Activated CD4-positive, alpha-beta T cell treated with anti-CD3 and anti-CD28 coated beads, Interleukin-2, amount 10 ng/mL, durations not matched to agents 7 days and 5 days (primary cell): ENCODE measurements at regions not wholly inside any gene's neighbourhood (a gene's known extent, or its start where the extent isn't known, plus 50 kb on each side); places are given as distances from the start of the nearest gene placed in this dataset.
"Not testable (repeated sequence)": the region's sequence is repeated elsewhere in the genome, so short reads cannot be mapped to it uniquely, and the experiment has no call there.

Experiments
- CTCF ChIA-PET: fragments of 350-600 bp; sonication (Branson Sonifier 250); formaldehyde crosslinking; loops from one replicate; lab custom pipeline; 2021; ENCODE audit warnings: antibody characterized with exemption; lab: Charles Lee
- POLR2A ChIA-PET: fragments of 350-600 bp; sonication (Branson Sonifier 250); formaldehyde crosslinking; loops from one replicate; lab custom pipeline; 2021; ENCODE audit warnings: antibody characterized with exemption; lab: Charles Lee
- DNase-seq: peaks from one replicate; pipeline ENCODE4 v3.0.0-alpha.2; 2020
- H3K27ac Mint-ChIP-seq: one replicate; pipeline ENCODE4 v1.8.0; 2021; ENCODE audit warnings: mild to moderate bottlenecking, moderate library complexity, mixed read lengths
- H3K27me3 Mint-ChIP-seq: one replicate; pipeline ENCODE4 v1.8.0; 2021; ENCODE audit warnings: mixed read lengths
- H3K36me3 Mint-ChIP-seq: one replicate; pipeline ENCODE4 v1.8.0; 2021; ENCODE audit warnings: low read depth, mixed read lengths
- H3K4me1 Mint-ChIP-seq: one replicate; pipeline ENCODE4 v1.8.0; 2021; ENCODE audit warnings: mixed read lengths
- H3K4me3 Mint-ChIP-seq: one replicate; pipeline ENCODE4 v1.8.0; 2021; ENCODE audit warnings: mild to moderate bottlenecking, moderate library complexity, mixed read lengths
- H3K9me3 Mint-ChIP-seq: one replicate; pipeline ENCODE4 v1.8.0; 2021; ENCODE audit warnings: mixed read lengths

GRCh38 chr3:125779276-125779675 is 184.0 kb upstream of the OSBPL11 start:
- CTCF ChIA-PET, H3K36me3 Mint-ChIP-seq, H3K4me1 Mint-ChIP-seq, H3K27ac Mint-ChIP-seq, H3K4me3 Mint-ChIP-seq, H3K27me3 Mint-ChIP-seq, POLR2A ChIA-PET, H3K9me3 Mint-ChIP-seq, DNase-seq: not testable (repeated sequence)

GRCh38 chr3:125779918-125780317 is 184.6 kb upstream of the OSBPL11 start:
- H3K36me3 Mint-ChIP-seq, H3K27me3 Mint-ChIP-seq, DNase-seq, H3K9me3 Mint-ChIP-seq, H3K4me1 Mint-ChIP-seq, POLR2A ChIA-PET, H3K27ac Mint-ChIP-seq, H3K4me3 Mint-ChIP-seq, CTCF ChIA-PET: not testable (repeated sequence)

- H3K27ac Mint-ChIP-seq, H3K9me3 Mint-ChIP-seq, H3K4me3 Mint-ChIP-seq, H3K36me3 Mint-ChIP-seq, CTCF ChIA-PET, H3K4me1 Mint-ChIP-seq, H3K27me3 Mint-ChIP-seq, DNase-seq, POLR2A ChIA-PET: not testable (repeated sequence)
Observed at GRCh38 chr3:125781678-125782077, 186.4 kb upstream of the OSBPL11 start.

GRCh38 chr3:125790312-125790711 is 178.7 kb upstream of the ROPN1B start:
- H3K27me3 Mint-ChIP-seq = peaks cover 25% of the 10 kb centered on the region
- H3K4me1 Mint-ChIP-seq, H3K27ac Mint-ChIP-seq, H3K4me3 Mint-ChIP-seq, CTCF ChIA-PET, POLR2A ChIA-PET, H3K36me3 Mint-ChIP-seq, DNase-seq, H3K9me3 Mint-ChIP-seq: not testable (repeated sequence)

- CTCF ChIA-PET, H3K4me1 Mint-ChIP-seq, H3K9me3 Mint-ChIP-seq, H3K4me3 Mint-ChIP-seq, DNase-seq, H3K27ac Mint-ChIP-seq, H3K36me3 Mint-ChIP-seq, POLR2A ChIA-PET: not testable (repeated sequence)
- H3K27me3 Mint-ChIP-seq = peaks cover 23% of the 10 kb centered on the region
Observed at GRCh38 chr3:125791021-125791420, 178.0 kb upstream of the ROPN1B start.

- H3K36me3 Mint-ChIP-seq, H3K27me3 Mint-ChIP-seq, H3K4me3 Mint-ChIP-seq, POLR2A ChIA-PET, H3K27ac Mint-ChIP-seq, H3K4me1 Mint-ChIP-seq, CTCF ChIA-PET, DNase-seq: not testable (repeated sequence)
- H3K9me3 Mint-ChIP-seq = peaks cover 33% of the 10 kb centered on the region
Observed at GRCh38 chr3:125810010-125810409, 159.0 kb upstream of the ROPN1B start.

- POLR2A ChIA-PET, H3K36me3 Mint-ChIP-seq, H3K4me3 Mint-ChIP-seq, H3K27me3 Mint-ChIP-seq, H3K4me1 Mint-ChIP-seq, CTCF ChIA-PET, H3K9me3 Mint-ChIP-seq, H3K27ac Mint-ChIP-seq: not testable (repeated sequence)
- peak; percentile 13 for DNase-seq
Observed at GRCh38 chr3:125822175-125822574, 146.8 kb upstream of the ROPN1B start.

GRCh38 chr3:125831005-125831750 is 137.8 kb upstream of the ROPN1B start:
- H3K4me3 Mint-ChIP-seq, H3K36me3 Mint-ChIP-seq, H3K27me3 Mint-ChIP-seq, H3K4me1 Mint-ChIP-seq, POLR2A ChIA-PET, H3K27ac Mint-ChIP-seq, DNase-seq, CTCF ChIA-PET: not testable (repeated sequence)
- peaks cover 20% of the 10 kb centered on the region for H3K9me3 Mint-ChIP-seq

GRCh38 chr3:125835562-125835961 is 133.4 kb upstream of the ROPN1B start:
- POLR2A ChIA-PET, H3K27me3 Mint-ChIP-seq, CTCF ChIA-PET, DNase-seq, H3K9me3 Mint-ChIP-seq, H3K27ac Mint-ChIP-seq, H3K4me1 Mint-ChIP-seq, H3K4me3 Mint-ChIP-seq, H3K36me3 Mint-ChIP-seq: not testable (repeated sequence)

- peak; percentile 23 for DNase-seq
- H3K9me3 Mint-ChIP-seq, H3K4me3 Mint-ChIP-seq, H3K36me3 Mint-ChIP-seq, CTCF ChIA-PET, H3K27me3 Mint-ChIP-seq, H3K4me1 Mint-ChIP-seq, POLR2A ChIA-PET: not testable (repeated sequence)
- peak overlapping the region; percentile 78 for H3K27ac Mint-ChIP-seq
Observed at GRCh38 chr3:125836011-125836551, 132.9 kb upstream of the ROPN1B start.

- H3K27ac Mint-ChIP-seq = peak overlapping the region; percentile 78
- CTCF ChIA-PET, H3K27me3 Mint-ChIP-seq, H3K4me1 Mint-ChIP-seq, H3K9me3 Mint-ChIP-seq, DNase-seq, H3K4me3 Mint-ChIP-seq, POLR2A ChIA-PET, H3K36me3 Mint-ChIP-seq: not testable (repeated sequence)
Observed at GRCh38 chr3:125836786-125837185, 132.2 kb upstream of the ROPN1B start.

- H3K27ac Mint-ChIP-seq, H3K4me3 Mint-ChIP-seq, CTCF ChIA-PET, H3K4me1 Mint-ChIP-seq, H3K36me3 Mint-ChIP-seq, DNase-seq, POLR2A ChIA-PET, H3K9me3 Mint-ChIP-seq, H3K27me3 Mint-ChIP-seq: not testable (repeated sequence)
Observed at GRCh38 chr3:125838857-125839256, 130.1 kb upstream of the ROPN1B start.

- DNase-seq, H3K27me3 Mint-ChIP-seq, H3K36me3 Mint-ChIP-seq, H3K27ac Mint-ChIP-seq, H3K9me3 Mint-ChIP-seq, H3K4me1 Mint-ChIP-seq, POLR2A ChIA-PET, CTCF ChIA-PET, H3K4me3 Mint-ChIP-seq: not testable (repeated sequence)
Observed at GRCh38 chr3:125840465-125840864, 128.5 kb upstream of the ROPN1B start.

- H3K4me3 Mint-ChIP-seq, H3K36me3 Mint-ChIP-seq, H3K4me1 Mint-ChIP-seq, H3K27me3 Mint-ChIP-seq, DNase-seq, POLR2A ChIA-PET, H3K27ac Mint-ChIP-seq, H3K9me3 Mint-ChIP-seq: not testable (repeated sequence)
- CTCF ChIA-PET = interaction anchor here (0.6 kb wide), 1 partner anchor 252 kb away, joined by 3 read pairs; no protein-coding TSS in a partner anchor
Observed at GRCh38 chr3:125847966-125848365, 121.0 kb upstream of the ROPN1B start.
